ENCODE measurements at regions not wholly inside any gene's neighbourhood (a gene's known extent, or its start where the extent isn't known, plus 50 kb on each side); places are given as distances from the start of the nearest gene placed in this dataset.

DNA sequence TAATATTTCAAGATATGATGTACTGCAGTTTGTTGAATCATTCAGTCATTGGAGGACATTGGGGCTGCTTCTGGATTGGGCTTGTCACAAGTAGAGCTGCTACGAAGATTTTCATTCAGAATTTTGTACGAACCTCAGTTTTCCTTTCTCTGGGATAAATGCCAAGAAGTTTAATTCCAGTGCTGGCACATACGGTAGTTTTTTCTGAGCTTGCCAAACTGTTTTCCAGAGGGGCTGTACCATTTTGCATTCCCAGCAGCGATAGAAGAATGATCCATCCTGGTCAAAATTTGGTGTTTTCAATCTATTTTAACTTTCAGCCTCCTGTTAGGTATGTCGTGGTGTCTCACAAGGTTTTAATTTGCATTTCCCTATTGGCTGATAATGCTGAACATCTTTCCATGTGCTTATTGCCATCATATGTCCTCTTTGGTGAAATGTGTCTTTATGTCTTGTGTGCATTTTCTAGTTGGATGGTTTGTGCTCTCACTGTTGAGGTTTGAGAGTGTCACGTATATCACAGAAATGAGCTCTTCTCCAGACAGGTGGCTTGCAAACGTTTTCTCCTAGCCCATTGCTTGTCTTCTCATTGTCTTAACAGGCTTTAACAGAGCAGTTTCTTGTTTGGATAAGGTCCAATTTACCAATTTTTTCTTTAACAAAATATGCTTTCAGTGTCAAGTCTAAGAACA is 612.6 kb downstream of the GALR1 start:
- TF ChIP-seq, protein P1, sequence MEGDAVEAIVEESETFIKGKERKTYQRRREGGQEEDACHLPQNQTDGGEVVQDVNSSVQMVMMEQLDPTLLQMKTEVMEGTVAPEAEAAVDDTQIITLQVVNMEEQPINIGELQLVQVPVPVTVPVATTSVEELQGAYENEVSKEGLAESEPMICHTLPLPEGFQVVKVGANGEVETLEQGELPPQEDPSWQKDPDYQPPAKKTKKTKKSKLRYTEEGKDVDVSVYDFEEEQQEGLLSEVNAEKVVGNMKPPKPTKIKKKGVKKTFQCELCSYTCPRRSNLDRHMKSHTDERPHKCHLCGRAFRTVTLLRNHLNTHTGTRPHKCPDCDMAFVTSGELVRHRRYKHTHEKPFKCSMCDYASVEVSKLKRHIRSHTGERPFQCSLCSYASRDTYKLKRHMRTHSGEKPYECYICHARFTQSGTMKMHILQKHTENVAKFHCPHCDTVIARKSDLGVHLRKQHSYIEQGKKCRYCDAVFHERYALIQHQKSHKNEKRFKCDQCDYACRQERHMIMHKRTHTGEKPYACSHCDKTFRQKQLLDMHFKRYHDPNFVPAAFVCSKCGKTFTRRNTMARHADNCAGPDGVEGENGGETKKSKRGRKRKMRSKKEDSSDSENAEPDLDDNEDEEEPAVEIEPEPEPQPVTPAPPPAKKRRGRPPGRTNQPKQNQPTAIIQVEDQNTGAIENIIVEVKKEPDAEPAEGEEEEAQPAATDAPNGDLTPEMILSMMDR (conservative IDR thresholded peaks at IDR 0.05; ENCODE audit: low read depth, low read length) = no peak
- no peak for DNase-seq (ENCODE audit: low read depth)
- H3K4me3 ChIP-seq (ENCODE audit: low read depth, low read length) = no peak overlapping the region

DNA sequence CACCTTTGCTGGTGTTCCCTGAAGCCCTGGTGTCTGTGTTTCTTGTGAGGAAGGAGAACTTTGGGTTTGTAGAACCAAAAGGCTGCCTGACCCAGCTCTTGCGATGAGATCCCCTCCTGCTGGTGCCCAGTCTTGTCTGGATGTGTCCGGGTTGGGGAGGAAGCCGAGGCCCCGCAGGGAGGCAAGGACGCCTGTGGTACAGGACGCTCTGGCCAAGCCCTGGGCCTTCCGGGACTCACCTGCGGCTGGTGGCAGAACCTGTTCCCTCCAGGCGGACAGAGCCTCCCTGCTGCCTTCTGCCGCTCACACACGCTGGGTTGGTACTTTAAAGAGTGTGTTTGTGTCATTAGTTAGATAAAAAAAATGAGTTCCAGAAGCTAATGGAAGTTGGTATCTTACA is 616.2 kb downstream of the GALR1 start:
- TF ChIP-seq, protein P1 (conservative IDR thresholded peaks at IDR 0.05; ENCODE audit: low read depth, low read length) = no peak
- DNase-seq (ENCODE audit: low read depth) = no peak
- no peak overlapping the region for H3K4me3 ChIP-seq (ENCODE audit: low read depth, low read length)

GRCh38 chr18:77866351-77866750 is 616.7 kb downstream of the GALR1 start:
- TF ChIP-seq, protein P1 (conservative IDR thresholded peaks at IDR 0.05; ENCODE audit: low read depth, low read length) = no peak
- DNase-seq (ENCODE audit: low read depth) = no peak

DNA sequence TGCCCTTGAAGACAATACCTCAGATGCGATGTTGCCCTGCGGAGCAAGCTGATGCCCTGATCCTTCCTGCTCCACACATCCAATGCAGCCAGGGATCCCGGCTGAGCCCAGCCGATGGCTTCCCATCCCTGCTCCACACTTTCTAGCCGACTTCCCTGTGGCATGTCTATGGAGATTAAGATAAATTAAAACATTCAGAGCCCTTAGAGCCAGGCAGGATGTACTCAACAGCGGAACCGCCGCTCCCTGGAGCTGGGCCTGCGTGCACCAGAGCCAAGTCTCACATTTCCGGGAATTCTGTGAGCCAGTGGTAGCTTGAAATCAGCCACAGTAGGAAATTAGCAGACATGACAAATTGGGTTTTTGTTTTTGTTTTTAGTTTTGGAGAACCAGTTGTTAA is 620.6 kb downstream of the GALR1 start:
- TF ChIP-seq, protein P1 (conservative IDR thresholded peaks at IDR 0.05; ENCODE audit: low read depth, low read length) = no peak

More at GRCh38 chr18:77866351-77866750, 616.7 kb downstream of the GALR1 start:
- no peak overlapping the region for H3K4me3 ChIP-seq (ENCODE audit: low read depth, low read length)

GRCh38 chr18:77870894-77871293 is 621.2 kb downstream of the GALR1 start:
- no peak for DNase-seq (ENCODE audit: low read depth)
- TF ChIP-seq, protein P1 (conservative IDR thresholded peaks at IDR 0.05; ENCODE audit: low read depth, low read length) = no peak
- no peak overlapping the region for H3K4me3 ChIP-seq (ENCODE audit: low read depth, low read length)

More for the DNA sequence above, 620.6 kb downstream of the GALR1 start:
- DNase-seq (ENCODE audit: low read depth) = no peak
- no peak overlapping the region for H3K4me3 ChIP-seq (ENCODE audit: low read depth, low read length)

GRCh38 chr18:77872166-77872565 is 622.5 kb downstream of the GALR1 start:
- H3K4me3 ChIP-seq (ENCODE audit: low read depth, low read length) = no peak overlapping the region
- TF ChIP-seq, protein P1 (conservative IDR thresholded peaks at IDR 0.05; ENCODE audit: low read depth, low read length) = no peak
- no peak for DNase-seq (ENCODE audit: low read depth)

DNA sequence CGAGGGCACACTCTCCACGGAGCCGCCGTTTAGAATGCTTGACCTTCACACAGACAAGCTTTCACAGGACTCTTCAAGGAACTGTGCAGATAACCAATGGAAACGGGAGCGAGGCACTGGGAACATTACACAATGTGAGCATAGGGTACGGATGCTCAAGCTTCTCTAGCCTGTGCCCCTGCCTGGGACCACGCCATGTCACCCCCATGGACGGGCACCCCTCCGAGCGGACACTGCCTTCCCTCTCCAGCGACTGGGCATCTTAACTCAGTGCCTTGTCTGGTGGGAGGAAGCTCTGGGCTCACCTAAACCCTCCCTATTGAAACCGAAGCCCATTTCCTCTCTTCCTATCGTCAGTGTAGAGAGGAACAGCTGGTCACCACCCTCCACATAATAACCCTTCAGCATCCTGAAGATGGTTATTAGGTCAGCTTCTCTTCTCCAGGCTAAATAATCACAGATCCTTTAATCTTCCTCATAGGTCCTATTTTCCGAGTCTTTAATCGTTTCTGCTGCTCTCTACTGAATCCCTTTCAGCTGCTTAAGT is 626.7 kb downstream of the GALR1 start:
- TF ChIP-seq, protein P1 (conservative IDR thresholded peaks at IDR 0.05; ENCODE audit: low read depth, low read length) = no peak
- H3K4me3 ChIP-seq (ENCODE audit: low read depth, low read length) = no peak overlapping the region
- DNase-seq (ENCODE audit: low read depth) = no peak
